IMR-90 (cell line): ENCODE measurements at regions not wholly inside any gene's neighbourhood (a gene's known extent, or its start where the extent isn't known, plus 50 kb on each side); places are given as distances from the start of the nearest gene placed in this dataset.

Experiments used
- BHLHE40 ChIP-seq: fragments of 150-350 bp; IDR thresholded peaks from 2 replicates; pipeline ENCODE4 v1.6.1; 2016; ENCODE audit warnings: mild to moderate bottlenecking, low read depth, low read length
- CEBPB ChIP-seq: IDR thresholded peaks from 2 replicates; pipeline ENCODE4 v1.6.1; 2012; ENCODE audit warnings: low read depth, low read length, improper control_type of control experiment
- CHD1 ChIP-seq: IDR thresholded peaks from 2 replicates; pipeline ENCODE4 v1.6.1; 2012; ENCODE audit warnings: low read depth, low read length, improper control_type of control experiment
- ELK1 ChIP-seq: fragments of 150-350 bp; IDR thresholded peaks from 2 replicates; pipeline ENCODE4 v1.6.1; 2016; ENCODE audit warnings: low read depth, mild to moderate bottlenecking, low read length, moderate library complexity, borderline replicate concordance
- FOS ChIP-seq: fragments of 150-350 bp; IDR thresholded peaks from 2 replicates; pipeline ENCODE4 v1.6.1; 2016; ENCODE audit warnings: low read depth, low read length
- MAFK ChIP-seq: IDR thresholded peaks from 2 replicates; pipeline ENCODE4 v1.6.1; 2012; ENCODE audit warnings: low read depth, low read length, improper control_type of control experiment
- MAZ ChIP-seq: IDR thresholded peaks from 2 replicates; pipeline ENCODE4 v1.6.1; 2012; ENCODE audit warnings: low read depth, mild to moderate bottlenecking, low read length, improper control_type of control experiment, moderate library complexity, borderline replicate concordance
- MXI1 ChIP-seq: IDR thresholded peaks from 2 replicates; pipeline ENCODE4 v1.6.1; 2012; ENCODE audit warnings: low read depth, mild to moderate bottlenecking, low read length, moderate library complexity, borderline replicate concordance
- POLR2A ChIP-seq: IDR thresholded peaks from 2 replicates; pipeline ENCODE4 v1.6.1; 2012; ENCODE audit warnings: mild to moderate bottlenecking, low read depth, low read length
- RAD21 ChIP-seq: IDR thresholded peaks from 2 replicates; pipeline ENCODE4 v1.6.1; 2012; ENCODE audit warnings: low read length, improper control_type of control experiment
- RCOR1 ChIP-seq: IDR thresholded peaks from 2 replicates; pipeline ENCODE4 v1.6.1; 2012; ENCODE audit warnings: mild to moderate bottlenecking, low read length, improper control_type of control experiment; ENCODE audit not compliant: insufficient replicate concordance
- RFX5 ChIP-seq: IDR thresholded peaks from 2 replicates; pipeline ENCODE4 v1.8.0; 2012; ENCODE audit warnings: low read depth, mild to moderate bottlenecking, low read length, moderate library complexity
- TF ChIP-seq, protein P1 (sequence below): conservative IDR thresholded peaks from 2 replicates; pipeline ENCODE4 v1.5.1; 2012; ENCODE audit warnings: mild to moderate bottlenecking, low read depth, low read length, improper control_type of control experiment
- TF ChIP-seq, protein P2 (sequence below): fragments of 150-350 bp; IDR thresholded peaks from 2 replicates; pipeline ENCODE4 v1.6.1; 2017; ENCODE audit warnings: mild to moderate bottlenecking, antibody characterized with exemption, low read length, low read depth

GRCh38 chr6:104183816-104184435, 675.8 kb downstream of the HACE1 start:
- TF ChIP-seq RCOR1 (no peak), RAD21 (no peak), CEBPB (no peak), CHD1 (no peak), FOS (no peak), RFX5 (no peak), POLR2A (no peak), MAFK (no peak), BHLHE40 (no peak), ELK1 (no peak), MAZ (no peak), MXI1 (no peak)
- TF ChIP-seq, protein P1, sequence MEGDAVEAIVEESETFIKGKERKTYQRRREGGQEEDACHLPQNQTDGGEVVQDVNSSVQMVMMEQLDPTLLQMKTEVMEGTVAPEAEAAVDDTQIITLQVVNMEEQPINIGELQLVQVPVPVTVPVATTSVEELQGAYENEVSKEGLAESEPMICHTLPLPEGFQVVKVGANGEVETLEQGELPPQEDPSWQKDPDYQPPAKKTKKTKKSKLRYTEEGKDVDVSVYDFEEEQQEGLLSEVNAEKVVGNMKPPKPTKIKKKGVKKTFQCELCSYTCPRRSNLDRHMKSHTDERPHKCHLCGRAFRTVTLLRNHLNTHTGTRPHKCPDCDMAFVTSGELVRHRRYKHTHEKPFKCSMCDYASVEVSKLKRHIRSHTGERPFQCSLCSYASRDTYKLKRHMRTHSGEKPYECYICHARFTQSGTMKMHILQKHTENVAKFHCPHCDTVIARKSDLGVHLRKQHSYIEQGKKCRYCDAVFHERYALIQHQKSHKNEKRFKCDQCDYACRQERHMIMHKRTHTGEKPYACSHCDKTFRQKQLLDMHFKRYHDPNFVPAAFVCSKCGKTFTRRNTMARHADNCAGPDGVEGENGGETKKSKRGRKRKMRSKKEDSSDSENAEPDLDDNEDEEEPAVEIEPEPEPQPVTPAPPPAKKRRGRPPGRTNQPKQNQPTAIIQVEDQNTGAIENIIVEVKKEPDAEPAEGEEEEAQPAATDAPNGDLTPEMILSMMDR = no peak
- TF ChIP-seq, protein P2, sequence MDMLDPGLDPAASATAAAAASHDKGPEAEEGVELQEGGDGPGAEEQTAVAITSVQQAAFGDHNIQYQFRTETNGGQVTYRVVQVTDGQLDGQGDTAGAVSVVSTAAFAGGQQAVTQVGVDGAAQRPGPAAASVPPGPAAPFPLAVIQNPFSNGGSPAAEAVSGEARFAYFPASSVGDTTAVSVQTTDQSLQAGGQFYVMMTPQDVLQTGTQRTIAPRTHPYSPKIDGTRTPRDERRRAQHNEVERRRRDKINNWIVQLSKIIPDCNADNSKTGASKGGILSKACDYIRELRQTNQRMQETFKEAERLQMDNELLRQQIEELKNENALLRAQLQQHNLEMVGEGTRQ = no peak
